ENCODE measurements at regions not wholly inside any gene's neighbourhood (a gene's known extent, or its start where the extent isn't known, plus 50 kb on each side); places are given as distances from the start of the nearest gene placed in this dataset.

GRCh38 chr3:117404141-117404540 is 694.6 kb downstream of the TUSC7 start:
- intact Hi-C loops (cut with micrococcal nuclease) = no loop called here
- no peak for DNase-seq
- H3K4me2 ChIP-seq (ENCODE audit: low read length) = no peak overlapping the region
- H3K9ac ChIP-seq (ENCODE audit: low read length) = no peak overlapping the region
- CTCF ChIA-PET = no interaction called here
- H3K27ac ChIP-seq (ENCODE audit: low read length) = no peak overlapping the region
- no peak overlapping the region for H3K4me3 ChIP-seq (ENCODE audit: low read length)
- no peaks in the 10 kb centered on the region for H3K79me2 ChIP-seq (ENCODE audit: low read length)
- no peak for ATAC-seq
- TF ChIP-seq EZH2 (IDR thresholded peaks at IDR 0.05; ENCODE audit: low read length, unreplicated experiment) (no peak), EZH2phosphoT487 (IDR thresholded peaks at IDR 0.05; ENCODE audit: borderline replicate concordance, low read length) (no peak)
- H3K36me3 ChIP-seq (ENCODE audit: low read depth, low read length) = no peaks in the 10 kb centered on the region
- H3K9me2 ChIP-seq (replicated peaks; ENCODE audit: low read length) = no peaks in the 10 kb centered on the region
- no peaks in the 10 kb centered on the region for H3F3A ChIP-seq (ENCODE audit: low read length, unreplicated experiment)
- POLR2A ChIA-PET (ENCODE audit: unreplicated experiment) = no interaction called here
- H4K20me1 ChIP-seq (ENCODE audit: low read length) = no peaks in the 10 kb centered on the region
- H3K9me3 ChIP-seq (ENCODE audit: low read length) = peaks cover 22% of the 10 kb centered on the region; the same call in 1 of the 2 replicates
- no peaks in the 10 kb centered on the region for H3K27me3 ChIP-seq (ENCODE audit: low read length)
- H2AFZ ChIP-seq (ENCODE audit: low read length) = no peak overlapping the region
- no peaks in the 10 kb centered on the region for H3K4me1 ChIP-seq (ENCODE audit: insufficient read depth, low read length)
- BruUV-seq (replicated peaks) = no TSS peak

- Histone ChIP-seq H3K9ac (ENCODE audit: low read length) (no peak overlapping the region), H3F3A (ENCODE audit: low read length, unreplicated experiment) (no peaks in the 10 kb centered on the region), H3K27ac (ENCODE audit: low read length) (no peak overlapping the region), H4K20me1 (ENCODE audit: low read length) (no peaks in the 10 kb centered on the region), H3K27me3 (ENCODE audit: low read length) (no peaks in the 10 kb centered on the region), H3K79me2 (ENCODE audit: low read length) (no peaks in the 10 kb centered on the region), H3K4me2 (ENCODE audit: low read length) (no peak overlapping the region), H3K9me3 (ENCODE audit: low read length) (peaks cover 25% of the 10 kb centered on the region; the same call in 1 of the 2 replicates), H2AFZ (ENCODE audit: low read length) (no peak overlapping the region), H3K4me1 (ENCODE audit: insufficient read depth, low read length) (no peaks in the 10 kb centered on the region), H3K36me3 (ENCODE audit: low read depth, low read length) (no peaks in the 10 kb centered on the region), H3K4me3 (ENCODE audit: low read length) (no peak overlapping the region), H3K9me2 (replicated peaks; ENCODE audit: low read length) (no peaks in the 10 kb centered on the region)
- ChIA-PET POLR2A (ENCODE audit: unreplicated experiment) (no interaction called here), CTCF (no interaction called here)
- TF ChIP-seq EZH2 (IDR thresholded peaks at IDR 0.05; ENCODE audit: low read length, unreplicated experiment) (no peak), CTCF (conservative IDR thresholded peaks at IDR 0.05; ENCODE audit: low read depth, low read length) (no peak), EZH2phosphoT487 (IDR thresholded peaks at IDR 0.05; ENCODE audit: borderline replicate concordance, low read length) (no peak)
- intact Hi-C loops (cut with micrococcal nuclease) = no loop called here
- no peak for DNase-seq
- BruUV-seq (replicated peaks) = no TSS peak
- no peak for ATAC-seq
These were observed 695.2 kb downstream of the TUSC7 start for GRCh38 chr3:117404730-117405129.

GRCh38 chr3:117405359-117405758 is 695.8 kb downstream of the TUSC7 start:
- peaks cover 29% of the 10 kb centered on the region; the same call in 1 of the 2 replicates for H3K9me3 ChIP-seq (ENCODE audit: low read length)
- no peak overlapping the region for H3K27ac ChIP-seq (ENCODE audit: low read length)
- no peak for TF ChIP-seq EZH2phosphoT487 (IDR thresholded peaks at IDR 0.05; ENCODE audit: borderline replicate concordance, low read length)
- TF ChIP-seq EZH2 (IDR thresholded peaks at IDR 0.05; ENCODE audit: low read length, unreplicated experiment) = no peak
- no peak for TF ChIP-seq CTCF (conservative IDR thresholded peaks at IDR 0.05; ENCODE audit: low read depth, low read length)

More at GRCh38 chr3:117405359-117405758, 695.8 kb downstream of the TUSC7 start:
- H3F3A ChIP-seq (ENCODE audit: low read length, unreplicated experiment) = no peaks in the 10 kb centered on the region
- H3K9ac ChIP-seq (ENCODE audit: low read length) = no peak overlapping the region
- no TSS peak for BruUV-seq (replicated peaks)
- H4K20me1 ChIP-seq (ENCODE audit: low read length) = no peaks in the 10 kb centered on the region
- ChIA-PET CTCF (no interaction called here), POLR2A (ENCODE audit: unreplicated experiment) (no interaction called here)
- no peak overlapping the region for H3K4me3 ChIP-seq (ENCODE audit: low read length)
- intact Hi-C loops (cut with micrococcal nuclease) = no loop called here
- no peaks in the 10 kb centered on the region for H3K27me3 ChIP-seq (ENCODE audit: low read length)
- H2AFZ ChIP-seq (ENCODE audit: low read length) = no peak overlapping the region
- H3K79me2 ChIP-seq (ENCODE audit: low read length) = no peaks in the 10 kb centered on the region
- no peak overlapping the region for H3K4me2 ChIP-seq (ENCODE audit: low read length)
- H3K4me1 ChIP-seq (ENCODE audit: insufficient read depth, low read length) = no peaks in the 10 kb centered on the region
- no peak for ATAC-seq
- no peaks in the 10 kb centered on the region for H3K36me3 ChIP-seq (ENCODE audit: low read depth, low read length)
- DNase-seq = no peak
- no peaks in the 10 kb centered on the region for H3K9me2 ChIP-seq (replicated peaks; ENCODE audit: low read length)

Measured in PC-3 (cell line).